H9 (cell line): ENCODE measurements at regions not wholly inside any gene's neighbourhood (a gene's known extent, or its start where the extent isn't known, plus 50 kb on each side); places are given as distances from the start of the nearest gene placed in this dataset.

Experiments
- DNase-seq: peaks from one replicate; pipeline ENCODE4 v3.0.0-alpha.2; 2017
- H2AFZ ChIP-seq: one replicate; pipeline ENCODE4 v1.6.1; 2013; ENCODE audit warnings: mild to moderate bottlenecking, low read length, control low read depth, moderate library complexity
- H2AK5ac ChIP-seq: 2 replicates; pipeline ENCODE4 v1.6.1; 2013; ENCODE audit warnings: low read length, control low read depth, mixed read lengths; ENCODE audit not compliant: insufficient read length
- H2BK120ac ChIP-seq: one replicate; pipeline ENCODE4 v1.6.1; 2013; ENCODE audit warnings: low read depth, mild to moderate bottlenecking, low read length, control low read depth, inconsistent platforms; ENCODE audit not compliant: poor library complexity, severe bottlenecking
- H2BK12ac ChIP-seq: 2 replicates; pipeline ENCODE4 v1.6.1; 2013; ENCODE audit warnings: low read length, control low read depth, mixed read lengths, low read depth; ENCODE audit not compliant: insufficient read length
- H2BK15ac ChIP-seq: 2 replicates; pipeline ENCODE4 v1.6.1; 2013; ENCODE audit warnings: low read depth, low read length, control low read depth
- H2BK20ac ChIP-seq: one replicate; pipeline ENCODE4 v1.6.1; 2013; ENCODE audit warnings: low read depth, mild to moderate bottlenecking, low read length, control low read depth, inconsistent platforms; ENCODE audit not compliant: poor library complexity, severe bottlenecking
- H2BK5ac ChIP-seq: 2 replicates; pipeline ENCODE4 v1.6.1; 2013; ENCODE audit warnings: low read length, control low read depth, mixed read lengths; ENCODE audit not compliant: insufficient read length
- H3K14ac ChIP-seq: 2 replicates; pipeline ENCODE4 v1.6.1; 2013; ENCODE audit warnings: low read length, control low read depth; ENCODE audit not compliant: insufficient read depth
- H3K18ac ChIP-seq: 2 replicates; pipeline ENCODE4 v1.6.1; 2013; ENCODE audit warnings: low read depth, mild to moderate bottlenecking, mixed read lengths, low read length, control low read depth; ENCODE audit not compliant: insufficient read length
- H3K23ac ChIP-seq: 2 replicates; pipeline ENCODE4 v1.6.1; 2013; ENCODE audit warnings: low read length, control low read depth, mixed read lengths, low read depth; ENCODE audit not compliant: insufficient read length
- H3K23me2 ChIP-seq: 2 replicates; pipeline ENCODE4 v1.6.1; 2013; ENCODE audit warnings: low read depth, mild to moderate bottlenecking, mixed read lengths, low read length, control low read depth; ENCODE audit not compliant: insufficient read length, poor library complexity, severe bottlenecking
- H3K27ac ChIP-seq: 2 replicates; pipeline ENCODE4 v1.5.1; 2013; ENCODE audit warnings: low read length, control low read depth, mixed read lengths, low read depth; ENCODE audit not compliant: insufficient read length
- H3K27me3 ChIP-seq: 2 replicates; pipeline ENCODE4 v1.6.1; 2013; ENCODE audit warnings: low read length, control low read depth, inconsistent platforms; ENCODE audit not compliant: insufficient read depth
- H3K4ac ChIP-seq: 2 replicates; pipeline ENCODE4 v1.6.1; 2013; ENCODE audit warnings: low read depth, mild to moderate bottlenecking, control low read depth, inconsistent platforms, low read length, moderate library complexity
- H3K4me1 ChIP-seq: 2 replicates; pipeline ENCODE4 v1.6.1; 2013; ENCODE audit warnings: low read length, control low read depth, inconsistent platforms; ENCODE audit not compliant: insufficient read depth
- H3K4me2 ChIP-seq: 2 replicates; pipeline ENCODE4 v1.6.1; 2013; ENCODE audit warnings: low read length, control low read depth, mixed read lengths; ENCODE audit not compliant: insufficient read length, insufficient read depth
- H3K56ac ChIP-seq: 2 replicates; pipeline ENCODE4 v1.6.1; 2013; ENCODE audit warnings: low read depth, mild to moderate bottlenecking, mixed read lengths, low read length, control low read depth; ENCODE audit not compliant: insufficient read length
- H3K79me1 ChIP-seq: 2 replicates; pipeline ENCODE4 v1.6.1; 2013; ENCODE audit warnings: low read depth, mild to moderate bottlenecking, moderate library complexity, low read length, control low read depth, inconsistent platforms; ENCODE audit not compliant: insufficient read depth, poor library complexity, severe bottlenecking
- H3K79me2 ChIP-seq: 2 replicates; pipeline ENCODE4 v1.6.1; 2013; ENCODE audit warnings: low read length, control low read depth, inconsistent platforms; ENCODE audit not compliant: insufficient read depth
- H3K9ac ChIP-seq: 2 replicates; pipeline ENCODE4 v1.6.1; 2013; ENCODE audit warnings: low read length, control low read depth, mixed read lengths; ENCODE audit not compliant: insufficient read length; ENCODE audit errors: extremely low read depth
- H3K9me3 ChIP-seq: one replicate; pipeline ENCODE4 v1.6.1; 2013; ENCODE audit warnings: low read depth, low read length, inconsistent platforms; ENCODE audit not compliant: control insufficient read depth
- H3T11ph ChIP-seq: one replicate; pipeline ENCODE4 v1.6.1; 2013; ENCODE audit warnings: mild to moderate bottlenecking, low read length, control low read depth, inconsistent platforms
- H4K20me1 ChIP-seq: one replicate; pipeline ENCODE4 v1.6.1; 2013; ENCODE audit not compliant: control insufficient read depth, insufficient read length, insufficient read depth
- H4K5ac ChIP-seq: 2 replicates; pipeline ENCODE4 v1.6.1; 2013; ENCODE audit warnings: low read depth, mild to moderate bottlenecking, mixed read lengths, low read length, control low read depth; ENCODE audit not compliant: insufficient read length
- H4K8ac ChIP-seq: replicated peaks from 2 replicates; pipeline ENCODE4 v1.6.1; 2013; ENCODE audit warnings: low read length, control low read depth, mixed read lengths, low read depth; ENCODE audit not compliant: insufficient read length
- H4K91ac ChIP-seq: 2 replicates; pipeline ENCODE4 v1.6.1; 2013; ENCODE audit warnings: low read depth, mild to moderate bottlenecking, moderate library complexity, mixed read lengths, low read length, control low read depth; ENCODE audit not compliant: insufficient read length
- H3K27ac Mint-ChIP-seq, 3 experiments: 2 replicates in 2 of 3; 3 replicates in 1 of 3; pipeline ENCODE4 v1.8.0; 2020 to 2021; ENCODE audit warnings: mixed read lengths in 3 of 3, mild to moderate bottlenecking in 1 of 3, moderate library complexity in 1 of 3
- H3K27me3 Mint-ChIP-seq: 2 replicates; pipeline ENCODE4 v1.8.0; 2021; ENCODE audit warnings: low read depth, mild to moderate bottlenecking, moderate library complexity, mixed read lengths
- H3K36me3 Mint-ChIP-seq, 3 experiments: 2 replicates in 2 of 3; 3 replicates in 1 of 3; pipeline ENCODE4 v1.8.0; 2020 to 2021; ENCODE audit warnings: low read depth in 3 of 3, mixed read lengths in 3 of 3; ENCODE audit not compliant: insufficient read depth in 1 of 3
- H3K4me1 Mint-ChIP-seq, 2 experiments: 2 replicates each; pipeline ENCODE4 v1.8.0; 2020; ENCODE audit warnings: mixed read lengths in 2 of 2
- H3K4me3 Mint-ChIP-seq, 2 experiments: 2 replicates in 1 of 2; 3 replicates in 1 of 2; pipeline ENCODE4 v1.8.0; 2020 to 2021; ENCODE audit warnings: mild to moderate bottlenecking in 2 of 2, mixed read lengths in 2 of 2, moderate library complexity in 1 of 2
- H3K9me3 Mint-ChIP-seq, 2 experiments: 2 replicates in 1 of 2; 3 replicates in 1 of 2; pipeline ENCODE4 v1.8.0; 2020; ENCODE audit warnings: mild to moderate bottlenecking in 2 of 2, mixed read lengths in 2 of 2, moderate library complexity in 1 of 2
- CTCF ChIP-seq: fragments of 200-600 bp; sonication (generic); conservative IDR thresholded peaks from 3 replicates; pipeline ENCODE4 v1.8.0; 2021; ENCODE audit warnings: antibody characterized with exemption, mild to moderate bottlenecking
- WGBS: extraction: QIAGEN DNeasy Blood & Tissue Kit; methylation state at CpG from one replicate; pipeline ENCODE4 v1.1.7; 2013; ENCODE audit warnings: missing lambda C conversion rate, low lambda C conversion rate, mixed read lengths; ENCODE audit not compliant: insufficient read length; ENCODE audit errors: extremely low coverage; 5-methylcytosine and 5-hydroxymethylcytosine counted together

DNA sequence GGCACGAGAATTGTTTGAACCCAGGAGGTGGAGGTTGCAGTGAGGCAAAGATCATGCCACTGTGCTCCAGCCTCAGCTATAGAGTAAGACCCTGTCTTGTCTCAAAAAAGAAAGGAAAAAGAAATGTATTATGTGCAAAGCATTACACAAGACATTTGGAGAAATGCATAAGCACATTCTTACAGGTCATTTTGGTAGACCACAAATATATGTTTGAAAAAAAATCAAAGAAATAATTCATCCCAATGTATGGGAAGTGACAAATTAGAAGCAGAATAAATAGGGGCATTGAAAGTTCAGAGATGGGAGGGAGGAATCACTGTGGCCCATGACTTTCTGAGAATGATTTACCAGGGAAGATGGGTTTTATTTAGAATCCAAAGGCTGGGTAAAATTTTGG is 283.5 kb upstream of the ADAMTS5 start:
- Histone ChIP-seq H3T11ph (no peak overlapping the region), H4K91ac (no peak overlapping the region), H3K18ac (no peak overlapping the region), H3K23ac (no peak overlapping the region), H3K4ac (no peak overlapping the region), H4K20me1 (no peaks in the 10 kb centered on the region), H3K23me2 (no peaks in the 10 kb centered on the region), H3K9me3 (no peaks in the 10 kb centered on the region), H3K4me1 (no peaks in the 10 kb centered on the region), H3K9ac (no peak overlapping the region), H4K8ac (no peak overlapping the region), H4K5ac (no peak overlapping the region), H3K27me3 (no peaks in the 10 kb centered on the region), H3K27ac (no peak overlapping the region), H2AK5ac (no peak overlapping the region), H3K79me1 (no peaks in the 10 kb centered on the region), H3K14ac (no peak overlapping the region), H3K79me2 (no peaks in the 10 kb centered on the region; the same call in 1 of the 2 replicates), H2BK20ac (no peak overlapping the region), H2BK15ac (no peak overlapping the region), H3K4me2 (no peak overlapping the region), H2BK5ac (no peak overlapping the region), H2BK120ac (no peak overlapping the region), H2BK12ac (no peak overlapping the region), H3K56ac (no peak overlapping the region), H2AFZ (no peak overlapping the region)
- Mint-ChIP-seq H3K27me3 (no peaks in the 10 kb centered on the region), H3K4me3 (no peak overlapping the region), H3K4me1 (no peaks in the 10 kb centered on the region), H3K36me3 (no peaks in the 10 kb centered on the region), H3K27ac (no peak overlapping the region), H3K9me3 (no peaks in the 10 kb centered on the region; a peak in 3 of 5 replicates)
- no peak for DNase-seq
- TF ChIP-seq CTCF, result no peak
- WGBS, result no CpG with 5 or more reads among the region's 1 CpG
